HL-60/S4 (cell line): ENCODE measurements at regions not wholly inside any gene's neighbourhood (a gene's known extent, or its start where the extent isn't known, plus 50 kb on each side); places are given as distances from the start of the nearest gene placed in this dataset.

Experiments used
- in situ Hi-C: fragments of 300-500 bp; cut with MboI; formaldehyde crosslinking; loops from 2 replicates; pipeline ENCODE4 v1.14.3; 2022; ENCODE audit warnings: low sequenced_read_pairs

DNA sequence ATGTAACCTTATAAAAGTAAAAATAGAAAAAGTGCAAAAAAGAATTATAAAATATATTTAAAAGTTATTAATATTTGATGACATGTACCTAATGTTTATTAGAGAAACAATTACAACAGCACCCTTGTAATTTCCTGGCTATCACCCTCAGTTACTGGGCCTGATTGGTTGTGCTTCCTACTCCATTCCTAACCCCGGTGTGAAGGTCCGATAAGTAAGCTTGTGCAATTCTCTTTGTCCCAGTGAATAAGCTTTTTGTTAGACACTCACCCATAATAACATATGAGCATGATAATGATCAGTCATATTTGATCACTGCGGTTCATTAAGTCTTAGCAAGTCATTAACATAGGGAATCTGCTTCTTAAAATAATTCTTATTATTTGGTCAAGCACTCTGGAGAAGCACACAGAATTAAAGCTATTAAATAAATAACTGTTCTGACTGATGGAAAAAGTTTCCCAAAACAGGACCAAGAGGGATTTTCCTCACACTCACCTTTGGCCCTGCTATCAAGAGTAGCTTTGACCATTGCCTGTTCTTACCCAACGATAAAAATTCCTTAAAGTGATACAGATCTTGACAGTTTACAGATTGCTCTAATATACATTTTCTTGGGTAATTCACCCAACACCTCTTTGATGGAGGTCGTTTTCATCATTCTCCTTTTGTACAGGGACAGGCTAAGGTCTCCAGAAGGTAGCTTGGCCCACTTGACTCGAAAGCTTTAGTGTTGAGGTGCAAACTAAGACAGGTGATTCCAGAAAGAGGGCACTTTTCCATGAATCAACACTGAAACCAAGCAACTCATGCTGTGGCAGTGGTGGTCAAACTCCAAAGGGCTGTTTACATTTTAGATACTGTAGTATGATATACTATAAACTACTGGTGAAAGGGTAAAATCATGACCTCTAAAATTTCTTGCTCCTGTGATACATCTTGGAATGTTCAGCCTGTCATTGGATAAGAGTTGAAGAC, 543.0 kb upstream of the KCNMB2 start:
- in situ Hi-C loops, result no loop called here

DNA sequence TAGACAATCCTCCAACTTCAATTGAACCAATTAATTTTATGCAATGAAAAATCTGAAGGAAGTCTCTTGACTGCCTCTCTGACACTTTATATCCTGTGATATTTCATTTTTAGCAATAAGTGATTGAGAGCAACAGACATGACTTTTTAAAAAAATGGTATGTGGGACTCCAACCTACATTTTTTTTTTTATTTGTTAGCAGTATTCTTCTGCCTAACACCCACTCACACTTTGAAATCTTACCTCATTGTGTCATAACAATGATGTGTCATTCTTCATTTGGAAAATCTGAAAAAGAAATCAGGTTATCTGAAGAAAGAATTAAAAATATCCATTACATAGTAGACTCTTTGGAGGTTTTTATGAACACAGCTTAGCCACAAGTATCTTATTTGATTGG, 541.3 kb upstream of the KCNMB2 start:
- in situ Hi-C loops, result no loop called here

DNA sequence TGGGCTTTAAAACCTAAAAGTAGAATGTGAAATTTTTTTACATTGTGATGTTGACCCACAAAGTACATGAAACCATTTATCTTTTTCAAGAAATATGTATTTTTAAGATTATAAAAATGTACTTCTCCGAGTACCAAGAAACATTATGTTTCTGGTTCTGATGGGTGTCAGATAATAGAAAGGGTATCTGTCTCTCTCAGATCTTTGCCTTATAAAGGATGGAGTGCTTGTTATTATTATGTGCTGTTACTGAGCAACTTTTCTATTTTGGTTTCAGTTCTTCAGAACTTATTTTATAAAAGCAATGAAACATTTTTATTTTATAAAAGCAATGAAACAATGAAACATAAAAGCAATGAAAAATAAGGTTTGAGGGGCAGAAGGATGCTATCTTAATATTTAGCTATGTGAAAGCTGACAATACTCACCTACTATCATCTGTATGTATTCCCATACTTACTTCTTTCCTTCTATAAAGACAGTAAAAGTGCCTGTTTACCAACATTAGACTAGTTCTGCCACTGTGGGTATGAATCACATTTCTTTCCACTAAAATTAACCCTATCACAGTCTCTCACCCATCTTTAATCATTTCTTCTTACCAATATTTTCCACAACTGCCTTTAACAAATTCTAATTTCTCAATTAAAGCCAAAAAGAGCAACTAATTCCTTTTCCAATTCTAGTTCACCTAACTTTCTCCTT, 540.7 kb upstream of the KCNMB2 start:
- in situ Hi-C loops, result no loop called here

DNA sequence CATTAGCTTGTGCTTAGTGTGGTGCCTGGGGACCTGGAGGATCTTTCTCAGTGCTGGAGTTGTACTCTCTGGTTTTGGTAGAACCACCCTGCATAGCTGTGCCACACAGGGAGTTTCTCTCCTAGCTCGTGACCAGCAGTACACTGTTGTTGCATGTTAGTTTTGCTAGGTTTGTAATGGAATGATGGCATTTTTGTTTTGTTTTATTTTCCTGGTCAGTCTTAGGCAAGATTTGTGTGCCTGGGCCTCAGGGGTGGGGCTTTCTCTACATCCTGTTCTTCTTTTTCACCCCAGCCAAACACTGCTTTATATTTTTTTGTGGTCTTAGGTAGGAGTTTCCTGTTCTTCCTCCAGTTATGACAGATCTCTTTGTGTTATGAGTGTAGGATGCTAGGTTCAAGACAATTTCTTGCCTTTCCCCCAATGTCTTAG, 534.5 kb upstream of the KCNMB2 start:
- in situ Hi-C loops, result no loop called here

DNA sequence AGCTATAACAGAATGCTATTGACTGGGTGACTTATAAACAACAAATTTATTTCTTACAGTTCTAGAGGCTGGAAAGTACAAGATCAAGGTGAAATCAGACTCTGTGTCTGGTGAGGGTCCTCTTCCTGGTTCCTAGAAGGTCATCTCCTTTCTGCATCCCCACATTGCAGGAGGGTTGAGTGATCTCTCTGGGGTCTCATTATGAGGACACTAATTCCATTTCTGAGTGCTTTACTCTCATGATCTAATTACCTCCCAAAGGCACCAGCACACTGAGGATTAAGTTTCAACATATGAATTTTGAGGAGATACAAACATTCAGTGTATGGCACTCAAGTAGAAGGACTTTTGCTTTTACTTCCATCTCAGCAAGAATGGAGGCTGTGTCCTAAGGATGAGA, 534.1 kb upstream of the KCNMB2 start:
- in situ Hi-C loops, result no loop called here

DNA sequence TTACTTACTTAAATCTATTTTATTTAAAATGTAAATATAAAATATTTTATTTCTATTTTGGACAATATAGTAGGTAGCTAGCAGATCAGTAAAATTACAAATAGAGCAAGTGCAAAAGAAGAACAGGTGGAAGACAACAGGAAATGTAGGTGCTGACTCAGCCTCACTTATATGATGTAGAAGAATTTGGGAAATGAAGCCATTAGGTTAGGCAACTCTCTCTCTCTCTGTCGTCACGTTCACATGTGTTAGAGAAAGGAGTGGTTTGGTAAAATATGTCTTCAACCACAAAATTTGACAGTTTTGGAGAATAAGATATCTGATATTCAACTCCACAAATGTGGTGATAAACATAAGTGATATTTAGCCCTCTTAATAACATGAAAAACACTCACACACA, 532.5 kb upstream of the KCNMB2 start:
- in situ Hi-C loops, result no loop called here

DNA sequence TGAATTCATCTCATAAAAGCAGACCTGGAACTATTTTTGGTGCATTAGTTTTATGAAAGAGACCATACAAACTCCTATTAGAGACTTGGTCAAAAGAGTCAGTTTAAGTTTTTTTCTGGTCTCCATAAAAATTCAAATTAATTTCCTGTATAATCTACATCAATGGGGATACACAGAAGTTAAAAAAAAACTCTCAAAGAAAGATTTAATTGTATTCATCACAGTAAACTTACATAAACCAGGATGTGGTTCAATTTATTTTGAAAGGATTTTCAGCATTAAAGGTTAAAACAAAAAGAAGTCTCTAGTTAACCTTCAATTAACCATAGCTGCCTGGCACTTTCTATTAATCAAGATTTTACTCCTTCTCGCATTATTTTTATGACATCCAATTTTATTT, 530.3 kb upstream of the KCNMB2 start:
- in situ Hi-C loops, result no loop called here

DNA sequence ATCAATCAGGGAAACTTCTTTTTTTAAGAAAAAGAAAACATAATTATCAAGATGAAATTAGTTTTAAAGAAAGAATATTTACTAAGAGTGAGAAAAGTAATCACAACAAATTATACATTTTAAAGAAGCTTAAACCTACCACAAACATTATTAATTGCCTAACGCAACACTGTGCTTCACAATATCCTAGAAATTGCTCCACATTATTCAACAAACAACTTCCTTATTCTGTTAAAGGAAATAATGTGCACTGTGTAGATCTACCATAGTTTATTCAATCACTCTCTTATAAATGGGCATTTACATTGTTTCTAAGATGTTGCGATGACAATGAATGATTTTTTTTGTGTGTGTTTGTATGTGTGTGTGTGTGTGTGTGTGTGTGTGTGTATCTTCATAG, 525.9 kb upstream of the KCNMB2 start:
- in situ Hi-C loops, result no loop called here

DNA sequence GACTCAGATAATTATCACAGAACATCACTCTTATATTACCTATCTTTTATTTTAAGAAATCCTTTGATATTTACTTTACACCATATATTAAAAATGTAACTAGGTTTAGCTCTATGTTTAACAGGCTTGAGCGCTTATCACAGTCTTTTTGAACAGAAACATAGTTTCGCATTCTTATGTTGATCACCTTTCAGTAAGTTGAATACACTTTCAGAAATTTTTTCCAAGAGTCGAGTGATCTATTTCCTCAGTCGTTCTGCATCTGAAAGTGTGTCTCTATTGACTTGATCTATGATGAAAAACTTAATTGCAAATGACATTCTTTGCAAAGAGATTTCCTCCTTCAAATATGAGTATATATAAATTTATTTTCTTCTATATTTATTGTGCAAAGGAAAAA, 516.6 kb upstream of the KCNMB2 start:
- in situ Hi-C loops, result no loop called here

DNA sequence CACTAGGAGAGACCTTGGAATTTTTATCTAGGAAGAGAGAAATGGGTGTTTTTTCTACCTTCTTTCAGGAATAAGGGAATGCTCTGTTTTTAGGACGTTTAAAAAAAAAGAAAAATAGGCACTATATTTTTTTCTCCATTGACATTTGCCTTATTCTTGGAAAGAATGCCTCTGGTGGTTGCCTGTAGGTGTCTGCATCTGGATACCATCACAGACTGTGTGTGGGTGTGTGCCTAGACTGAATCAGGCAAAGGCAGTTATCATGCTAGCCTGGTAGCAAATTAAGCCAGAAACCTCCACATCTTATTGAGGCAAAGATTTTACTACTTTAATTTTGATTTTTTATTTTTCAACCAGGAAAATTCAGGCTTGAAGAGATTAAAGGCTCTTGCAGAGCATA, 513.6 kb upstream of the KCNMB2 start:
- in situ Hi-C loops, result no loop called here

DNA sequence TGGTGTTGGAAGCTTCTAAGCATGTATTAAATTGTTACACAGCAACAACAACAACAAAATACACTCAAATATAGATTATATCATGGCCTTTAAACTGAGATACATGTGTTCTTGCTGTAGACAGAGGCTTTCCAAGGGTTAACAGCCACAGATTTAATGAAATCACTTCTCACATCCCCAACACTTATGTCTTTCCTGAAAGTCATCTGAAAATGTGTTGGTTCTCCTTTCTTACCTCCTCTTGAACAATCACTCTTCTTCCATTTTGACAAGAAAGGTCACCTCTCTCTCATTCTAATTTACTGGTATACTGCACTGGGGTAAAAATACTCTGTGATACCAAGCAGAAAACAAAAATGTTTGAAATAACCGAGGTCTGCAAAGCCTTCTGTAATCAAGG, 507.3 kb upstream of the KCNMB2 start:
- in situ Hi-C loops, result no loop called here

DNA sequence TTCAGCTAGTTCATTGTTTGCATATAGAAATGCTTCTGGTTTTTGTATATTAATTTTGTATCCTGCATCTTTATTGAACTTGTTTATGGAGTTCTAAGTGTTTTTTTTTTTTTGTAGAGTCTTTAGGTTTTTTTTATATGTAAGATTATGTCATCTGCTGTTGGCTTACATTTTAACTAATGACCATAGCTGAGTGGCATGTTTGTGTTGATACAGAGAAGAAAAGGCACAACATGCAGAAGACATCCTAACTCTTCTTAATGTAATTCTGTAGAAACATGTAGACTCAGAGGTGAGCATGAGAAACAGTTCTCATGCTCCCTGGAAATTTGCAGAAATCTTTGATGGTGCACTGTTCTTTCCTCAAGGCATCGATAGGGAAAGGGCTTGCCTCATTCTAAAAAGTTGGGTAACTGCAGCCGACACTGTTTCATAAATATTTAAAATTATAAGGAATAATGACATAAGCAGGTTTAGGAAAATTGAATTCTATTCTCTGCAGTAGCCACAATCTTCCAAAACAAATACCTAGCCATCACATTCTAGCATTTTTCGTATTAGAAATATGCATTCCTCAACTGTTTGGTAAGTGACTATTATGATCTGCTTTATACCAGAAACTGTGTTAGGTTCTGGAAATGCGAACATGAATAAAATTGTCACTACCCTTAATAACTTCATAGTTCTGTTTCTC, 499.6 kb upstream of the KCNMB2 start:
- in situ Hi-C loops, result no loop called here

DNA sequence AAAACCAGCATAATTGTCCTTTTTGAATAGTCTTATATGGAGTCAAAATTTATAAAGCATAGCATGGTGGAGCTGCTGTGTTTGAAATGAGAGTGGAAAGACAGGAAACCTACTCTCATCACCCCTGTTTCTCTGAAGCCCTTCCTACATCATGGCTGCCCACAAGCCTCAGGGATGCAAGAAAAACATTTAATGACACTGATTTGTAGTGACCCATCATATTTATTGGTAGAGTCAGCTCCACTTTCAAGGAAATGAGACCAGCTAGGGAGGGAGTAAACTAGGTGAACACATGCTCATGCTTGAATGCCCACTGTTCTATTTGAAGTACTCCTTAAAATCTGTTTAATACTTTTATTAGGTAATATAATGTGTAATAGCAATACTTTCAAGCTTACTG, 494.3 kb upstream of the KCNMB2 start:
- in situ Hi-C loops, result no loop called here

DNA sequence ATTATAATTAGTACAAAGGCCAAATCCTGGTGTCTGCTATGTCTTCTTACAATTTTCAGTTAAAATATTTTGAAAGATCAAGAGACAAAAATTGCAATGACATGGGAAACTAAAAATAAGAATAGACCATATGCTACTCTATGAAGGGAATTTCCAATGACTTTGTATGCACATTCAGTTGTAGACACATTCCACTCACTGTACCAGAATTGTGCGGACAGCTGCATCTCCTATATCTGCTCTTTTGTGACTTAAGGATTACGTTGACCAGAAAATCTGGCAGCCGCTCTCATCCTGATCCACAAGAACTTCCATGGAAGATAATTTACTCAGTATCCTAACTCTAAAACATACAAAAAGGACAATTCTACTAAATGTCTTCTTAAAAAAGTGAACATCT, 493.9 kb upstream of the KCNMB2 start:
- in situ Hi-C loops, result no loop called here

DNA sequence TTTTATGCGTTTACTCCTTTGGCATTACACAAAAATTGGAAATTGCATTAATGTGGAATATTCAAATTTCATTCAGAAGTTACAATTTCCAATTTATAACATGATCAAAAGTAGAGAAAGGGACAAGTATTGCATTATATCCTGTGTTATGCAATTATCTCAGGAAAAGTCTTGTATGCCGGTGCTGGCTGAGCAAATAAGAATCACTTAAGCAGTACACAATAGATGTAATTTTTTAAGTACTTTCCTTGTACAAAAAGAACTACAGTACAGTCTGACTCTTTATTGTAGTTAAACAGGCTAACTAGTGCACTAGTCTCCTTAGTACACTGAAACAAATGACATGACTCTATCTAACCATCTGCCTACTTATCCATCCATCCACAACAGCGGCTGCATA, 493.2 kb upstream of the KCNMB2 start:
- in situ Hi-C loops, result no loop called here

DNA sequence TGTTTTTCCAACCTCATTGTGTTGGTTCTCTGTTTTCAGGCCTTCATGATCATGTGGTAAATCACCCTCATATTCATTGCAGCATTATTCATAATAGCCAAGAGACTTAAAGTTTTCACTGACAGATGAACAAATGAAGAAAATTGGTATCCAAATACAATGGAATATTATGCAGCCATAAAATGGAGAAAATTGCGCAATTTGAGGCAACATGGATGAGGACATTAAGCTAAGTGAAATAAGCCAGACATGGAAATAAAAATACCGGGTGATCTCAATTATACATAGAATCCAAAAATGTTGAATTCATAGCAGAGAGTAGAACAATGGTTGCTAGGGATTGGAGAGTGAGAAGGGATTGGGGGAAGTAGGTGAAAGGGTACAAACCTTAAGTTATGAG, 491.9 kb upstream of the KCNMB2 start:
- in situ Hi-C loops, result no loop called here

DNA sequence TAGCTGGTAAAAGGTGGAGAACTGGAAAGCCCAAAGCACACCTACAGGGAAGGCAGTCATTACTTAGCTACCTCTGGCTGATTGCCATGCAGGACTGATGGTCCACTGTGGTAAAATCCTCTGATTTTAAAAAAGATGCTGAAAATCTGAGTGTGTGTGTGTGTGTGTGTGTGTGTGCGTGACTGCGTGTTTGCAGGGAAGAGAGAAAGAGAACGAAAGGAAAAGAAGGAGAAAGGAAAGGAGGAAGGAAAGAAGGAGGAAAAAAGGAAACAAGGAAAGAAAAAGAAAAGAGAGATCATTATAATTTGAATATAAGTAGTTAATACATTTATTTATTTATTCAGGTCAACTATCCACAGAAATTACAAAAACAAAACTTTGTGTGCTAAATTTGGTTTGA, 488.7 kb upstream of the KCNMB2 start:
- in situ Hi-C loops, result no loop called here

DNA sequence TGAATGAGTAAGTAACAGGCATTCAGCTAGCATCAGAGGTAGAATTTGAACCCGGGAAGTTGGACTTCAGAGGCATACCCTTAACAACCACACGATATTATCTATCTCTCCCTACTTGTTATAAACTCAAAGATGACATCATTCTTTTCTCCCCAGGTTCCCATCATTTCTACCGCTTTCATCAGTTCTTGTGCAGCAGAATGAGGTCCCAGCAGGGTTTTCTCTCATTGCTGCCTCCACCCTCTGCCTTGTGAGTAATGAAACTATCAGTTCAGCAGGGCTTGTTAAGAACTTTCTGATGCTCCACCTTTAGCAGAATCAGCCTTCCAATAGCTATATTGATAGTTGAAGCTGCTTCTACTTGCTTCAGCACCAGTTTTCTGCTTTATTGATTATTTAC, 487.5 kb upstream of the KCNMB2 start:
- in situ Hi-C loops, result no loop called here

DNA sequence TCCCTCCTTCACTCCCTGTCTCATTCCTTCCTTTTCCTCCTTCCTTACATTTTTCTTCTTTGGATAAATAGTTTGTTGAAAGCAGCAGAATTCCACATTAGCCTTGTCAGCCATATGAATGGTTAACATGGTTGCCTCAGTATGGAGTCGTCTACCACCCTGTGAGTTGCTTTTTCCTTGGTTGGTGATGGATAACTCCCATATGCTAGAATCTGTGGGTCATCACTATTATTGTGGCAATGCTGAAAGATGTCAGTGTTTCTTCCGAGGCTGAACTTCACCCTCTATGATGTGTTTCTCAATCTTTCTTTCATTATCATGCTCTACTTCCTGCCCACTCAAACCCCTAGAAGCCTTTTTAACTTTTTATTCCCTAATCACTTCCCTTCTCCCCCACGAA, 481.8 kb upstream of the KCNMB2 start:
- in situ Hi-C loops, result no loop called here

DNA sequence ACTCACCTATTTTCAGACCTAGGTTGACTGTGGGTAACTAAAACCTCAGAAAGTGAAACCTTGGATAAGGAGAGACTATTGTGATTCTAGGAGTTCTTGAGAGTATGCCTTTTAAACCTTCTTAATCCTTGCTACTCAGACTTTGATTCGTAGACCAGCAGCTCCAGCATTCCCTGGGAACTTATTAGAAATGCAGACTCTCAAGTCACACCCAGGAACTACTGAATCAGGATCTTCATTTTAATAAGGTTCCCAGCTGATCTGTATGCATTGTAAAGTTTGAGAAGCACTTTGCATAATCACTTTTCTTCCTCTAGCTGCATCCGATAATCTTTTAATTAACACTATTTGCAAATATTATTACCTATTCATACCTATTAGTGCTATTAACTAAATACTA, 480.3 kb upstream of the KCNMB2 start:
- in situ Hi-C loops, result no loop called here

DNA sequence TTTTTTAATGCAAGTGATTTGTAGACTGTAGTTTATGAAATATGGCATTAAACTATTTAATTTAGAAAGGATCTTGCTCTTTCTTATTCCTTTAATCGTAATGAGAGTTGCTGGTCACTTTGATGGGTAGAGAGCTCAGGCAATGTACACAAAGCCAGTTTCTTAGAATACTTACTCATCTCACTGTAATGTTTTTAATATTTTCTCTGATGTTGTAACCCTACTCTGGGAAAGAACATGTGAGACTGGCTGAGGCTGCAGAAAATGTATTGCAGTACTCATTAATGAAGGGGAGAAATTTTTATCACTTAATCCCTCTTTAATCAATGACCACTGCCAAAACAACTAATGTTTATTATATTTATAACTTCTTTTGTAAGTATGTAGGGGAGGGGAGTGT, 479.4 kb upstream of the KCNMB2 start:
- in situ Hi-C loops, result no loop called here

DNA sequence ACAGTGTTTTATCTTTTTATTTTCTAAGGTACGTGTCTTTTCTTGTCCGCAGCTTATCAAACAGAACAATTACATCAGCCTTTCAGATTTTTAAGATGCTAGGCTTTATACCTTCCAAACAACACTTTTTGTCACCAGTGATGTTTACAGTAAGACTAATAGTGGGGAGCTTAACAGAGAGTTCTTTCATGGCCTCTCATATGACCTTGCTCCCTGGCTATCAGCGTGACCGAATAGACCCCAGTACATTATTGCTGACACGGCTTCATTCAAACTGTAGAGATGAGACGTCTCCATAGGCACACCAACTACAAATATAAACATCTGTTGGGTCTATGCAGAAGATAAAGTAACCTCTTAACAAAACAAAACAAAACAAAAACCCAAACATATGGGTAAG, 477.6 kb upstream of the KCNMB2 start:
- in situ Hi-C loops, result no loop called here
